Coronary artery (tissue), 2 donors: ENCODE measurements at regions not wholly inside any gene's neighbourhood (a gene's known extent, or its start where the extent isn't known, plus 50 kb on each side); places are given as distances from the start of the nearest gene placed in this dataset.
A peak's percentile ranks its signal among the peaks of the same experiment; 100 is the strongest.
"Not testable (repeated sequence)": the region's sequence is repeated elsewhere in the genome, so short reads cannot be mapped to it uniquely, and the experiment has no call there.

Source experiments
- DNase-seq: peaks from one replicate; pipeline ENCODE4 v3.0.0-alpha.2; 2017; ENCODE audit warnings: low spot score
- H3K27ac ChIP-seq, 2 donors: fragments of 200-600 bp; sonication (generic); one replicate each; pipeline ENCODE4 v1.5.1; 2016 to 2019
- H3K4me3 ChIP-seq: fragments of 200-600 bp; sonication (generic); 2 replicates; pipeline ENCODE4 v1.5.1; 2016; ENCODE audit warnings: mild to moderate bottlenecking, moderate library complexity
- CTCF ChIP-seq: fragments of 200-600 bp; sonication (generic); IDR thresholded peaks from one replicate; pipeline ENCODE4 v1.5.1; 2019; ENCODE audit warnings: antibody characterized with exemption

GRCh38 chr17:33929181-33929724 is 325.8 kb upstream of the CCL2 start:
- no peak overlapping the region for H3K27ac ChIP-seq
- no peak for DNase-seq
- no peak overlapping the region for H3K4me3 ChIP-seq
- TF ChIP-seq CTCF = no peak

GRCh38 chr17:33931148-33931814 is 323.8 kb upstream of the CCL2 start:
- not testable (repeated sequence) for DNase-seq, H3K4me3 ChIP-seq, H3K27ac ChIP-seq

GRCh38 chr17:33932996-33933395 is 322.1 kb upstream of the CCL2 start:
- no peak overlapping the region for H3K4me3 ChIP-seq
- no peak for DNase-seq
- H3K27ac ChIP-seq = no peak overlapping the region
- TF ChIP-seq CTCF = no peak

- TF ChIP-seq CTCF = no peak
- peak; percentile 41 for DNase-seq
- H3K27ac ChIP-seq = no peak overlapping the region
- no peak overlapping the region for H3K4me3 ChIP-seq
These were observed 321.5 kb upstream of the CCL2 start for GRCh38 chr17:33933576-33933975.

- no peak for DNase-seq
- H3K27ac ChIP-seq = no peak overlapping the region
- H3K4me3 ChIP-seq = no peak overlapping the region
- TF ChIP-seq CTCF = no peak
These were observed 320.4 kb upstream of the CCL2 start for GRCh38 chr17:33934696-33935095.

- TF ChIP-seq CTCF = no peak
- Histone ChIP-seq H3K4me3 (no peak overlapping the region), H3K27ac (no peak overlapping the region)
- DNase-seq = no peak
These were observed 319.3 kb upstream of the CCL2 start for GRCh38 chr17:33935822-33936221.

- TF ChIP-seq CTCF = no peak
- DNase-seq = no peak
These were observed 318.3 kb upstream of the CCL2 start for GRCh38 chr17:33936764-33937163.

More at GRCh38 chr17:33936764-33937163, 318.3 kb upstream of the CCL2 start:
- Histone ChIP-seq H3K4me3 (no peak overlapping the region), H3K27ac (no peak overlapping the region)
